ENCODE measurements at regions not wholly inside any gene's neighbourhood (a gene's known extent, or its start where the extent isn't known, plus 50 kb on each side); places are given as distances from the start of the nearest gene placed in this dataset.

- ATAC-seq: no peak
- POLR2A ChIA-PET: no interaction called here
- DNase-seq (ENCODE audit: low read depth, low spot score): no peak
- Histone ChIP-seq H3K9me3 (ENCODE audit: control insufficient read depth in 1 of 2, insufficient read depth in 1 of 2, low read depth in 1 of 2, low read length in 2 of 2) (no peaks in the 10 kb centered on the region), H2AFZ (ENCODE audit: low read depth, low read length, poor library complexity, severe bottlenecking) (no peak overlapping the region), H3K27ac (ENCODE audit: low read depth, low read length) (no peak overlapping the region), H3K4me1 (ENCODE audit: control insufficient read depth in 1 of 2, insufficient read depth in 2 of 2, low read length in 2 of 2) (no peaks in the 10 kb centered on the region), H4K20me1 (ENCODE audit: insufficient read depth) (no peaks in the 10 kb centered on the region), H3K36me3 (ENCODE audit: control insufficient read depth in 1 of 2, insufficient read depth in 2 of 2, low read length in 2 of 2) (no peaks in the 10 kb centered on the region), H3K27me3 (ENCODE audit: insufficient read depth, low read length) (no peaks in the 10 kb centered on the region), H3K4me2 (ENCODE audit: low read length) (no peak overlapping the region), H3K9ac (ENCODE audit: low read length) (no peak overlapping the region), H3K79me2 (ENCODE audit: insufficient read depth, low read length) (no peaks in the 10 kb centered on the region), H3K4me3 (replicated peaks in 1 of 2; ENCODE audit: low read depth in 1 of 2, low read length in 2 of 2) (no peak overlapping the region), H3K9me2 (ENCODE audit: insufficient read depth) (no peaks in the 10 kb centered on the region)
- intact Hi-C loops (cut with micrococcal nuclease): loop anchor here (10.0 kb wide), 1 partner anchor 64 kb away; no protein-coding TSS in a partner anchor
- BruUV-seq (replicated peaks): no TSS peak
- RAD21 ChIA-PET (ENCODE audit: low non-redundant PET in 1 of 2, low total read pairs in 2 of 2, uncharacterized antibody in 2 of 2, unreplicated experiment in 2 of 2): interaction anchor here in 1 of 2 experiments (0.7 kb wide), 1 partner anchor 83 kb away, joined by 4 read pairs; no protein-coding TSS in a partner anchor
- CTCF ChIA-PET: no interaction called here
- TF ChIP-seq ZBTB33 (IDR thresholded peaks at IDR 0.05; ENCODE audit: extremely low read depth, insufficient replicate concordance, low read length): no peak
- no peak for TF ChIP-seq REST (IDR thresholded peaks at IDR 0.05; ENCODE audit: low read depth)
- TF ChIP-seq SP1 (IDR thresholded peaks at IDR 0.05; ENCODE audit: low read depth): no peak
- TF ChIP-seq POLR2AphosphoS5 (IDR thresholded peaks at IDR 0.05; ENCODE audit: low read depth, low read length): no peak
- no peak for TF ChIP-seq ZNF274 (IDR thresholded peaks at IDR 0.05; ENCODE audit: low read depth, low read length)
- TF ChIP-seq MAX (IDR thresholded peaks at IDR 0.05): no peak
- TF ChIP-seq RAD21 (IDR thresholded peaks at IDR 0.05; ENCODE audit: low read depth): no peak
- no peak for TF ChIP-seq CBX3 (IDR thresholded peaks at IDR 0.05; ENCODE audit: low read depth)
- TF ChIP-seq SIN3A (IDR thresholded peaks at IDR 0.05; ENCODE audit: low read depth): no peak
- TF ChIP-seq ZFX (IDR thresholded peaks at IDR 0.05): no peak
- no peak for TF ChIP-seq EZH2 (IDR thresholded peaks at IDR 0.05)
- no peak for TF ChIP-seq JUND (IDR thresholded peaks at IDR 0.05)
- TF ChIP-seq EGR1 (IDR thresholded peaks at IDR 0.05; ENCODE audit: low read depth): no peak
- TF ChIP-seq SRF (IDR thresholded peaks at IDR 0.05; ENCODE audit: low read depth): no peak
- no peak for TF ChIP-seq CEBPB (IDR thresholded peaks at IDR 0.05; ENCODE audit: low read depth)
- no peak for TF ChIP-seq FOSL1 (IDR thresholded peaks at IDR 0.05; ENCODE audit: low read depth)
- no peak for TF ChIP-seq POLR2A (IDR thresholded peaks at IDR 0.05; ENCODE audit: borderline replicate concordance, extremely low read depth, insufficient read depth, insufficient read length)
Measured at GRCh38 chr9:88220652-88221051, 82.4 kb upstream of the SPATA31C2 start.
